H9 (cell line): ENCODE measurements at regions not wholly inside any gene's neighbourhood (a gene's known extent, or its start where the extent isn't known, plus 50 kb on each side); places are given as distances from the start of the nearest gene placed in this dataset.

Experiments used
- DNase-seq: peaks from one replicate; pipeline ENCODE4 v3.0.0-alpha.2; 2017
- H2AFZ ChIP-seq: one replicate; pipeline ENCODE4 v1.6.1; 2013; ENCODE audit warnings: mild to moderate bottlenecking, low read length, control low read depth, moderate library complexity
- H2AK5ac ChIP-seq: 2 replicates; pipeline ENCODE4 v1.6.1; 2013; ENCODE audit warnings: low read length, control low read depth, mixed read lengths; ENCODE audit not compliant: insufficient read length
- H2BK120ac ChIP-seq: one replicate; pipeline ENCODE4 v1.6.1; 2013; ENCODE audit warnings: low read depth, mild to moderate bottlenecking, low read length, control low read depth, inconsistent platforms; ENCODE audit not compliant: poor library complexity, severe bottlenecking
- H2BK12ac ChIP-seq: 2 replicates; pipeline ENCODE4 v1.6.1; 2013; ENCODE audit warnings: low read length, control low read depth, mixed read lengths, low read depth; ENCODE audit not compliant: insufficient read length
- H2BK15ac ChIP-seq: 2 replicates; pipeline ENCODE4 v1.6.1; 2013; ENCODE audit warnings: low read depth, low read length, control low read depth
- H2BK20ac ChIP-seq: one replicate; pipeline ENCODE4 v1.6.1; 2013; ENCODE audit warnings: low read depth, mild to moderate bottlenecking, low read length, control low read depth, inconsistent platforms; ENCODE audit not compliant: poor library complexity, severe bottlenecking
- H2BK5ac ChIP-seq: 2 replicates; pipeline ENCODE4 v1.6.1; 2013; ENCODE audit warnings: low read length, control low read depth, mixed read lengths; ENCODE audit not compliant: insufficient read length
- H3K14ac ChIP-seq: 2 replicates; pipeline ENCODE4 v1.6.1; 2013; ENCODE audit warnings: low read length, control low read depth; ENCODE audit not compliant: insufficient read depth
- H3K18ac ChIP-seq: 2 replicates; pipeline ENCODE4 v1.6.1; 2013; ENCODE audit warnings: low read depth, mild to moderate bottlenecking, mixed read lengths, low read length, control low read depth; ENCODE audit not compliant: insufficient read length
- H3K23ac ChIP-seq: 2 replicates; pipeline ENCODE4 v1.6.1; 2013; ENCODE audit warnings: low read length, control low read depth, mixed read lengths, low read depth; ENCODE audit not compliant: insufficient read length
- H3K23me2 ChIP-seq: 2 replicates; pipeline ENCODE4 v1.6.1; 2013; ENCODE audit warnings: low read depth, mild to moderate bottlenecking, mixed read lengths, low read length, control low read depth; ENCODE audit not compliant: insufficient read length, poor library complexity, severe bottlenecking
- H3K27ac ChIP-seq: 2 replicates; pipeline ENCODE4 v1.5.1; 2013; ENCODE audit warnings: low read length, control low read depth, mixed read lengths, low read depth; ENCODE audit not compliant: insufficient read length
- H3K27me3 ChIP-seq: 2 replicates; pipeline ENCODE4 v1.6.1; 2013; ENCODE audit warnings: low read length, control low read depth, inconsistent platforms; ENCODE audit not compliant: insufficient read depth
- H3K4ac ChIP-seq: 2 replicates; pipeline ENCODE4 v1.6.1; 2013; ENCODE audit warnings: low read depth, mild to moderate bottlenecking, control low read depth, inconsistent platforms, low read length, moderate library complexity
- H3K4me1 ChIP-seq: 2 replicates; pipeline ENCODE4 v1.6.1; 2013; ENCODE audit warnings: low read length, control low read depth, inconsistent platforms; ENCODE audit not compliant: insufficient read depth
- H3K4me2 ChIP-seq: 2 replicates; pipeline ENCODE4 v1.6.1; 2013; ENCODE audit warnings: low read length, control low read depth, mixed read lengths; ENCODE audit not compliant: insufficient read length, insufficient read depth
- H3K56ac ChIP-seq: 2 replicates; pipeline ENCODE4 v1.6.1; 2013; ENCODE audit warnings: low read depth, mild to moderate bottlenecking, mixed read lengths, low read length, control low read depth; ENCODE audit not compliant: insufficient read length
- H3K79me1 ChIP-seq: 2 replicates; pipeline ENCODE4 v1.6.1; 2013; ENCODE audit warnings: low read depth, mild to moderate bottlenecking, moderate library complexity, low read length, control low read depth, inconsistent platforms; ENCODE audit not compliant: insufficient read depth, poor library complexity, severe bottlenecking
- H3K79me2 ChIP-seq: 2 replicates; pipeline ENCODE4 v1.6.1; 2013; ENCODE audit warnings: low read length, control low read depth, inconsistent platforms; ENCODE audit not compliant: insufficient read depth
- H3K9ac ChIP-seq: 2 replicates; pipeline ENCODE4 v1.6.1; 2013; ENCODE audit warnings: low read length, control low read depth, mixed read lengths; ENCODE audit not compliant: insufficient read length; ENCODE audit errors: extremely low read depth
- H3K9me3 ChIP-seq: one replicate; pipeline ENCODE4 v1.6.1; 2013; ENCODE audit warnings: low read depth, low read length, inconsistent platforms; ENCODE audit not compliant: control insufficient read depth
- H3T11ph ChIP-seq: one replicate; pipeline ENCODE4 v1.6.1; 2013; ENCODE audit warnings: mild to moderate bottlenecking, low read length, control low read depth, inconsistent platforms
- H4K20me1 ChIP-seq: one replicate; pipeline ENCODE4 v1.6.1; 2013; ENCODE audit not compliant: control insufficient read depth, insufficient read length, insufficient read depth
- H4K5ac ChIP-seq: 2 replicates; pipeline ENCODE4 v1.6.1; 2013; ENCODE audit warnings: low read depth, mild to moderate bottlenecking, mixed read lengths, low read length, control low read depth; ENCODE audit not compliant: insufficient read length
- H4K8ac ChIP-seq: replicated peaks from 2 replicates; pipeline ENCODE4 v1.6.1; 2013; ENCODE audit warnings: low read length, control low read depth, mixed read lengths, low read depth; ENCODE audit not compliant: insufficient read length
- H4K91ac ChIP-seq: 2 replicates; pipeline ENCODE4 v1.6.1; 2013; ENCODE audit warnings: low read depth, mild to moderate bottlenecking, moderate library complexity, mixed read lengths, low read length, control low read depth; ENCODE audit not compliant: insufficient read length
- H3K27ac Mint-ChIP-seq, 3 experiments: 2 replicates in 2 of 3; 3 replicates in 1 of 3; pipeline ENCODE4 v1.8.0; 2020 to 2021; ENCODE audit warnings: mixed read lengths in 3 of 3, mild to moderate bottlenecking in 1 of 3, moderate library complexity in 1 of 3
- H3K27me3 Mint-ChIP-seq: 2 replicates; pipeline ENCODE4 v1.8.0; 2021; ENCODE audit warnings: low read depth, mild to moderate bottlenecking, moderate library complexity, mixed read lengths
- H3K36me3 Mint-ChIP-seq, 3 experiments: 2 replicates in 2 of 3; 3 replicates in 1 of 3; pipeline ENCODE4 v1.8.0; 2020 to 2021; ENCODE audit warnings: low read depth in 3 of 3, mixed read lengths in 3 of 3; ENCODE audit not compliant: insufficient read depth in 1 of 3
- H3K4me1 Mint-ChIP-seq, 2 experiments: 2 replicates each; pipeline ENCODE4 v1.8.0; 2020; ENCODE audit warnings: mixed read lengths in 2 of 2
- H3K4me3 Mint-ChIP-seq, 2 experiments: 2 replicates in 1 of 2; 3 replicates in 1 of 2; pipeline ENCODE4 v1.8.0; 2020 to 2021; ENCODE audit warnings: mild to moderate bottlenecking in 2 of 2, mixed read lengths in 2 of 2, moderate library complexity in 1 of 2
- H3K9me3 Mint-ChIP-seq, 2 experiments: 2 replicates in 1 of 2; 3 replicates in 1 of 2; pipeline ENCODE4 v1.8.0; 2020; ENCODE audit warnings: mild to moderate bottlenecking in 2 of 2, mixed read lengths in 2 of 2, moderate library complexity in 1 of 2
- CTCF ChIP-seq: fragments of 200-600 bp; sonication (generic); conservative IDR thresholded peaks from 3 replicates; pipeline ENCODE4 v1.8.0; 2021; ENCODE audit warnings: antibody characterized with exemption, mild to moderate bottlenecking
- WGBS: extraction: QIAGEN DNeasy Blood & Tissue Kit; methylation state at CpG from one replicate; pipeline ENCODE4 v1.1.7; 2013; ENCODE audit warnings: missing lambda C conversion rate, low lambda C conversion rate, mixed read lengths; ENCODE audit not compliant: insufficient read length; ENCODE audit errors: extremely low coverage; 5-methylcytosine and 5-hydroxymethylcytosine counted together

GRCh38 chr20:50297498-50298376 is 107.1 kb downstream of the CEBPB start:
- no peak overlapping the region for H2BK120ac ChIP-seq
- no CpG with 5 or more reads among the region's 14 CpGs for WGBS
- no peaks in the 10 kb centered on the region for H3K9me3 ChIP-seq
- no peaks in the 10 kb centered on the region for H3K23me2 ChIP-seq
- H4K20me1 ChIP-seq: no peaks in the 10 kb centered on the region
- no peak overlapping the region for H3K23ac ChIP-seq
- no peaks in the 10 kb centered on the region for H3K27me3 ChIP-seq
- Mint-ChIP-seq H3K4me3 (no peak overlapping the region), H3K27ac (no peak overlapping the region), H3K36me3 (no peaks in the 10 kb centered on the region), H3K27me3 (peaks cover 2% of the 10 kb centered on the region; the same call in 1 of the 2 replicates), H3K4me1 (peaks cover 6 to 7% of the 10 kb centered on the region in 2 experiments; a peak in 3 of 4 replicates), H3K9me3 (no peaks in the 10 kb centered on the region; a peak in 1 of 5 replicates)
- TF ChIP-seq CTCF: no peak
- no peak overlapping the region for H2BK12ac ChIP-seq
- no peak overlapping the region for H2BK20ac ChIP-seq
- H4K91ac ChIP-seq: no peak overlapping the region
- H3K18ac ChIP-seq: no peak overlapping the region
- no peak overlapping the region for H2AFZ ChIP-seq
- no peak overlapping the region for H3K14ac ChIP-seq
- DNase-seq: no peak
- no peaks in the 10 kb centered on the region for H3K79me2 ChIP-seq
- H2BK15ac ChIP-seq: no peak overlapping the region
- H3K27ac ChIP-seq: no peak overlapping the region
- no peak overlapping the region for H3K9ac ChIP-seq
- no peaks in the 10 kb centered on the region for H3K4me1 ChIP-seq
- no peak overlapping the region for H2BK5ac ChIP-seq
- H3K56ac ChIP-seq: no peak overlapping the region
- H4K8ac ChIP-seq: no peak overlapping the region
- no peak overlapping the region for H3K4me2 ChIP-seq
- H3K4ac ChIP-seq: no peak overlapping the region
- H2AK5ac ChIP-seq: no peak overlapping the region
- H3K79me1 ChIP-seq: no peaks in the 10 kb centered on the region
- H3T11ph ChIP-seq: no peak overlapping the region
- H4K5ac ChIP-seq: no peak overlapping the region
